H1 (cell line): ENCODE measurements at regions not wholly inside any gene's neighbourhood (a gene's known extent, or its start where the extent isn't known, plus 50 kb on each side); places are given as distances from the start of the nearest gene placed in this dataset.

Experiments
- CTCF ChIA-PET: fragments of 300-600 bp; sonication (Branson Sonifier 250); formaldehyde crosslinking; loops from one replicate; lab custom pipeline; 2021; ENCODE audit not compliant: partially characterized antibody; lab: Charles Lee
- POLR2A ChIA-PET: fragments of 300-600 bp; sonication (Branson Sonifier 250); formaldehyde crosslinking; loops from one replicate; lab custom pipeline; 2021; ENCODE audit warnings: inconsistent platforms; ENCODE audit not compliant: partially characterized antibody; lab: Charles Lee
- DNase-seq, 2 experiments: peaks; one replicate each; pipeline versions ENCODE4 v3.0.0 to v3.0.0-alpha.2; 2010 to 2022; ENCODE audit warnings: low spot score in 2 of 2, low read depth in 1 of 2, mixed read lengths in 1 of 2
- FAIRE-seq: peaks from 2 replicates; lab custom pipeline; 2011; peaks lifted over from hg19 to GRCh38; lab: Jason Lieb, UNC
- H2AFZ ChIP-seq: 2 replicates; pipeline ENCODE4 v1.8.1; 2012; ENCODE audit warnings: low read length, inconsistent platforms
- H2AK5ac ChIP-seq: 2 replicates; pipeline ENCODE4 v1.6.1; 2013; ENCODE audit warnings: low read depth, low read length
- H2BK120ac ChIP-seq: replicated peaks from 2 replicates; pipeline ENCODE3; 2013; ENCODE audit warnings: low read depth, low read length, inconsistent platforms
- H2BK12ac ChIP-seq: 2 replicates; pipeline ENCODE4 v1.6.1; 2013; ENCODE audit warnings: low read depth, low read length
- H2BK15ac ChIP-seq: 2 replicates; pipeline ENCODE4 v1.6.1; 2013; ENCODE audit warnings: low read length
- H2BK20ac ChIP-seq: 2 replicates; pipeline ENCODE4 v1.6.1; 2013; ENCODE audit warnings: low read length
- H2BK5ac ChIP-seq: 2 replicates; pipeline ENCODE4 v1.6.1; 2013; ENCODE audit warnings: low read depth, low read length
- H3K14ac ChIP-seq: 2 replicates; pipeline ENCODE4 v1.6.1; 2013; ENCODE audit warnings: inconsistent platforms; ENCODE audit not compliant: insufficient read length
- H3K18ac ChIP-seq: 2 replicates; pipeline ENCODE4 v1.6.1; 2013; ENCODE audit warnings: low read length; ENCODE audit errors: extremely low read depth
- H3K23ac ChIP-seq: 2 replicates; pipeline ENCODE4 v1.6.1; 2013; ENCODE audit warnings: inconsistent platforms; ENCODE audit not compliant: insufficient read length
- H3K23me2 ChIP-seq: 2 replicates; pipeline ENCODE4 v1.6.1; 2013; ENCODE audit warnings: low read depth, low read length
- H3K27ac ChIP-seq: 2 replicates; pipeline ENCODE4 v1.6.1; 2011; ENCODE audit warnings: low read depth, low read length, inconsistent platforms
- H3K27me3 ChIP-seq, 4 experiments: replicated peaks in 1 of 4; 1 replicate in 1 of 4; 2 replicates in 3 of 4; pipeline versions ENCODE4 v1.6.1 to v1.8.1; 2011 to 2013; ENCODE audit warnings: low read length in 3 of 4, mild to moderate bottlenecking in 3 of 4, inconsistent platforms in 2 of 4, mixed read lengths in 2 of 4, moderate library complexity in 1 of 4; ENCODE audit not compliant: control insufficient read depth in 3 of 4, insufficient read depth in 3 of 4; ENCODE audit errors: extremely low read depth in 1 of 4
- H3K36me3 ChIP-seq, 4 experiments: 2 replicates each; pipeline versions ENCODE4 v1.6.1 to v1.8.1; 2011 to 2013; ENCODE audit warnings: mild to moderate bottlenecking in 4 of 4, low read length in 3 of 4, moderate library complexity in 2 of 4, control low read depth in 1 of 4, inconsistent platforms in 1 of 4; ENCODE audit not compliant: insufficient read depth in 4 of 4, control insufficient read depth in 2 of 4
- H3K4ac ChIP-seq: replicated peaks from 2 replicates; pipeline ENCODE3; 2013; ENCODE audit warnings: low read length, low read depth, mixed read lengths, inconsistent platforms; ENCODE audit not compliant: insufficient read length
- H3K4me1 ChIP-seq, 4 experiments: replicated peaks in 1 of 4; 1 replicate in 1 of 4; 2 replicates in 3 of 4; pipeline versions ENCODE4 v1.6.1 to v1.8.1; 2011 to 2013; ENCODE audit warnings: low read length in 3 of 4, inconsistent platforms in 2 of 4, mixed read lengths in 1 of 4; ENCODE audit not compliant: insufficient read depth in 4 of 4, control insufficient read depth in 3 of 4
- H3K4me2 ChIP-seq, 2 experiments: 2 replicates each; pipeline versions ENCODE4 v1.6.1 to v1.8.1; 2011 to 2013; ENCODE audit warnings: low read depth in 2 of 2, low read length in 2 of 2, control low read depth in 1 of 2, inconsistent platforms in 1 of 2, mild to moderate bottlenecking in 1 of 2; ENCODE audit not compliant: insufficient read depth in 1 of 2
- H3K4me3 ChIP-seq, 4 experiments: fragments of 200-600, 300-600 bp in 1 of 4; sonication (generic), shearing (Covaris generic), sonication (Bioruptor Twin) in 1 of 4; 2 replicates each; pipeline versions ENCODE4 v1.5.1 to v1.8.1; 2011 to 2016; ENCODE audit warnings: low read length in 4 of 4, low read depth in 3 of 4, control low read depth in 2 of 4, inconsistent platforms in 2 of 4, mild to moderate bottlenecking in 2 of 4, mixed read lengths in 1 of 4, moderate library complexity in 1 of 4; ENCODE audit not compliant: insufficient read depth in 2 of 4; ENCODE audit errors: extremely low read depth in 1 of 4
- H3K56ac ChIP-seq: replicated peaks from 2 replicates; pipeline ENCODE3; 2013; ENCODE audit warnings: low read depth, mild to moderate bottlenecking, mixed read lengths, low read length, inconsistent platforms; ENCODE audit not compliant: insufficient read length
- H3K79me1 ChIP-seq: 2 replicates; pipeline ENCODE4 v1.6.1; 2013; ENCODE audit warnings: low read depth, low read length, control low read depth
- H3K79me2 ChIP-seq, 2 experiments: 2 replicates each; pipeline versions ENCODE4 v1.6.1 to v1.8.1; 2012 to 2013; ENCODE audit warnings: low read length in 2 of 2, mild to moderate bottlenecking in 2 of 2, inconsistent platforms in 1 of 2; ENCODE audit not compliant: insufficient read depth in 2 of 2, control insufficient read depth in 1 of 2
- H3K9ac ChIP-seq, 4 experiments: replicated peaks in 1 of 4; 1 replicate in 1 of 4; 2 replicates in 3 of 4; pipeline versions ENCODE4 v1.6.1 to v1.8.1; 2011 to 2013; ENCODE audit warnings: low read depth in 3 of 4, low read length in 3 of 4, control low read depth in 2 of 4, mild to moderate bottlenecking in 2 of 4, moderate library complexity in 2 of 4, inconsistent platforms in 1 of 4; ENCODE audit errors: extremely low read depth in 1 of 4
- H3K9me3 ChIP-seq, 2 experiments: 2 replicates each; pipeline versions ENCODE4 v1.6.1 to v1.8.1; 2012 to 2013; ENCODE audit warnings: mild to moderate bottlenecking in 2 of 2, moderate library complexity in 2 of 2, control low read depth in 1 of 2, inconsistent platforms in 1 of 2, low read depth in 1 of 2, low read length in 1 of 2, mixed read lengths in 1 of 2; ENCODE audit not compliant: insufficient read depth in 2 of 2
- H4K20me1 ChIP-seq, 2 experiments: replicated peaks in 1 of 2; 2 replicates each; pipeline versions ENCODE3 to v1.8.1; 2011 to 2013; ENCODE audit warnings: inconsistent platforms in 2 of 2, low read length in 2 of 2, mild to moderate bottlenecking in 1 of 2; ENCODE audit not compliant: insufficient read depth in 2 of 2, control insufficient read depth in 1 of 2
- H4K5ac ChIP-seq: 2 replicates; pipeline ENCODE4 v1.6.1; 2013; ENCODE audit warnings: low read length, low read depth, mixed read lengths, inconsistent platforms; ENCODE audit not compliant: insufficient read length
- H4K8ac ChIP-seq: 2 replicates; pipeline ENCODE4 v1.8.0; 2013; ENCODE audit warnings: mild to moderate bottlenecking, moderate library complexity, low read length, inconsistent platforms; ENCODE audit not compliant: insufficient read depth; ENCODE audit errors: extremely low read depth
- H4K91ac ChIP-seq: replicated peaks from 2 replicates; pipeline ENCODE3; 2013; ENCODE audit warnings: low read length, mixed read lengths, inconsistent platforms; ENCODE audit not compliant: insufficient read length
- BCL11A ChIP-seq, 2 experiments: IDR thresholded peaks; one replicate each; pipeline ENCODE4 v1.6.1; 2011; ENCODE audit warnings: low read depth in 2 of 2, low read length in 2 of 2, mild to moderate bottlenecking in 2 of 2
- CBX8 ChIP-seq: fragments of 300-800, 300-1000 bp; sonication (generic); IDR thresholded peaks from 2 replicates; pipeline ENCODE4 v1.7.1; 2016; ENCODE audit warnings: low read depth, low read length, borderline replicate concordance
- CREB1 ChIP-seq: IDR thresholded peaks from 2 replicates; pipeline ENCODE4 v1.6.1; 2012; ENCODE audit warnings: inconsistent platforms
- EZH2 ChIP-seq: fragments of 200-600 bp; sonication (generic); IDR thresholded peaks from 2 replicates; pipeline ENCODE4 v1.7.1; 2012; ENCODE audit warnings: low read depth, mild to moderate bottlenecking, moderate library complexity, low read length, inconsistent platforms; ENCODE audit not compliant: severe bottlenecking
- FOSL1 ChIP-seq: IDR thresholded peaks from 2 replicates; pipeline ENCODE4 v1.6.1; 2011; ENCODE audit warnings: mild to moderate bottlenecking, low read depth, low read length, moderate library complexity; ENCODE audit not compliant: insufficient read depth
- GTF2F1 ChIP-seq: IDR thresholded peaks from 2 replicates; pipeline ENCODE4 v1.6.1; 2012; ENCODE audit warnings: low read depth, low read length, improper control_type of control experiment, borderline replicate concordance
- JUN ChIP-seq: IDR thresholded peaks from 2 replicates; pipeline ENCODE4 v1.6.1; 2011; ENCODE audit warnings: low read depth, mild to moderate bottlenecking, improper control_type of control experiment, low read length
- KDM1A ChIP-seq: fragments of 200-600, 300-600 bp; sonication (generic); IDR thresholded peaks from 2 replicates; pipeline ENCODE4 v1.7.1; 2016; ENCODE audit warnings: mild to moderate bottlenecking, low read length, borderline replicate concordance
- KDM5A ChIP-seq: fragments of 200-600 bp; IDR thresholded peaks from 2 replicates; pipeline ENCODE4 v1.7.1; 2012; ENCODE audit warnings: mild to moderate bottlenecking, low read length, inconsistent platforms, mixed read lengths
- POU5F1 ChIP-seq: IDR thresholded peaks from 2 replicates; pipeline ENCODE4 v1.6.1; 2011; ENCODE audit warnings: low read depth, mild to moderate bottlenecking, low read length, moderate library complexity
- RAD21 ChIP-seq, 2 experiments: IDR thresholded peaks in 1 of 2; conservative IDR thresholded peaks in 1 of 2; 2 replicates each; pipeline ENCODE4 v1.6.1; 2011; ENCODE audit warnings: low read depth in 2 of 2, low read length in 2 of 2, improper control_type of control experiment in 1 of 2, inconsistent platforms in 1 of 2, mild to moderate bottlenecking in 1 of 2, moderate library complexity in 1 of 2
- SIN3A ChIP-seq, 2 experiments: IDR thresholded peaks in 1 of 2; conservative IDR thresholded peaks in 1 of 2; 2 replicates each; pipeline ENCODE4 v1.6.1; 2011 to 2012; ENCODE audit warnings: low read length in 2 of 2, improper control_type of control experiment in 1 of 2, low read depth in 1 of 2, mild to moderate bottlenecking in 1 of 2
- SIRT6 ChIP-seq: IDR thresholded peaks from one replicate; pipeline ENCODE4 v1.7.1; 2012; ENCODE audit warnings: low read length, inconsistent platforms
- SP2 ChIP-seq: IDR thresholded peaks from 2 replicates; pipeline ENCODE4 v1.6.1; 2012; ENCODE audit warnings: mild to moderate bottlenecking, low read length, inconsistent platforms
- SP4 ChIP-seq: IDR thresholded peaks from 2 replicates; pipeline ENCODE4 v1.6.1; 2012; ENCODE audit warnings: low read length, inconsistent platforms
- TCF12 ChIP-seq: IDR thresholded peaks from 2 replicates; pipeline ENCODE4 v1.6.1; 2011; ENCODE audit warnings: low read depth, mild to moderate bottlenecking, low read length
- WGBS, 2 experiments: shearing (Covaris generic) in 1 of 2; methylation state at CpG; one replicate each; pipeline versions ENCODE4 v1.1.6 to v1.1.7; 2013 to 2015; ENCODE audit warnings: low lambda C conversion rate in 2 of 2, mixed read lengths in 2 of 2, inconsistent platforms in 1 of 2, low coverage in 1 of 2, missing lambda C conversion rate in 1 of 2; ENCODE audit not compliant: insufficient replicate concordance in 2 of 2, insufficient coverage in 1 of 2, insufficient read length in 1 of 2; ENCODE audit errors: extremely low coverage in 1 of 2, missing lambda C conversion rate in 1 of 2; 5-methylcytosine and 5-hydroxymethylcytosine counted together

- DNase-seq (no peak), FAIRE-seq (no peak)
- Histone ChIP-seq H2AFZ (no peak overlapping the region), H2BK12ac (no peak overlapping the region), H3K9ac (no peak overlapping the region), H3K79me2 (no peaks in the 10 kb centered on the region), H4K20me1 (no peaks in the 10 kb centered on the region), H2BK15ac (no peak overlapping the region), H4K91ac (no peak overlapping the region), H3K4me1 (peaks cover 0 to 3% (median 0%) of the 10 kb centered on the region in 4 experiments; a peak in 1 of 7 replicates), H4K8ac (no peak overlapping the region), H3K9me3 (no peaks in the 10 kb centered on the region), H3K4ac (no peak overlapping the region), H3K23ac (no peak overlapping the region), H2BK20ac (no peak overlapping the region), H2AK5ac (no peak overlapping the region), H2BK5ac (no peak overlapping the region), H4K5ac (no peak overlapping the region), H3K14ac (no peak overlapping the region), H2BK120ac (no peak overlapping the region), H3K56ac (no peak overlapping the region), H3K27ac (no peak overlapping the region), H3K36me3 (no peaks in the 10 kb centered on the region), H3K4me3 (no peak overlapping the region), H3K18ac (no peak overlapping the region), H3K79me1 (no peaks in the 10 kb centered on the region), H3K4me2 (no peak overlapping the region), H3K23me2 (no peaks in the 10 kb centered on the region; the same call in 1 of the 2 replicates), H3K27me3 (no peaks in the 10 kb centered on the region)
- WGBS, 2 experiments, result 87% methylated on average over 2 of the region's 2 CpGs; no CpG with 5 or more reads in 1 of the 2 experiments
- POLR2A ChIA-PET, result no interaction called here
- CTCF ChIA-PET, result no interaction called here
- no peak for TF ChIP-seq POU5F1
- no peak for TF ChIP-seq CREB1
- no peak for TF ChIP-seq EZH2
- no peak for TF ChIP-seq SIRT6
- no peak for TF ChIP-seq GTF2F1
- TF ChIP-seq SP2, result no peak
- no peak for TF ChIP-seq TCF12
- TF ChIP-seq CBX8, result no peak
- no peak for TF ChIP-seq SIN3A (conservative IDR thresholded peaks at IDR 0.05 in 1 of 2, IDR thresholded peaks at IDR 0.05 in 1 of 2; ENCODE audit: low read depth in 1 of 2, low read length in 2 of 2)
- TF ChIP-seq FOSL1, result no peak
- no peak for TF ChIP-seq KDM1A
- no peak for TF ChIP-seq KDM5A
- no peak for TF ChIP-seq BCL11A (IDR thresholded peaks at IDR 0.05; ENCODE audit: low read depth in 2 of 2, low read length in 2 of 2)
- TF ChIP-seq SP4, result no peak
- TF ChIP-seq JUN, result no peak
- no peak for TF ChIP-seq RAD21 (IDR thresholded peaks at IDR 0.05 in 1 of 2, conservative IDR thresholded peaks at IDR 0.05 in 1 of 2; ENCODE audit: low read depth in 2 of 2, low read length in 2 of 2)
Observed at GRCh38 chr11:128251140-128251539, 336.2 kb downstream of the ETS1 start.
